Prostate gland (tissue), 2 donors: ENCODE measurements at regions not wholly inside any gene's neighbourhood (a gene's known extent, or its start where the extent isn't known, plus 50 kb on each side); places are given as distances from the start of the nearest gene placed in this dataset.

Experiments
- DNase-seq: peaks from one replicate; pipeline ENCODE4 v3.0.0-alpha.2; 2019; ENCODE audit warnings: low spot score
- H3K27ac ChIP-seq, 2 donors: fragments of 200-600 bp; sonication (generic); 2 replicates each; pipeline ENCODE4 v1.5.1; 2017 to 2019
- H3K27me3 ChIP-seq: fragments of 200-600 bp; sonication (generic); replicated peaks from 2 replicates; pipeline ENCODE4 v1.5.1; 2019; ENCODE audit not compliant: insufficient read depth
- H3K36me3 ChIP-seq, 2 donors: fragments of 200-600 bp; sonication (generic); 1 replicate in 1 of 2; 2 replicates in 1 of 2; pipeline versions ENCODE4 v1.5.1 to v1.8.1; 2017 to 2019
- H3K4me1 ChIP-seq: fragments of 200-600 bp; sonication (generic); replicated peaks from 2 replicates; pipeline ENCODE4 v1.5.1; 2019
- H3K4me3 ChIP-seq, 2 donors: fragments of 200-600 bp; sonication (generic); 2 replicates each; pipeline ENCODE4 v1.5.1; 2017 to 2019
- H3K9me3 ChIP-seq: fragments of 200-600 bp; sonication (generic); 2 replicates; pipeline ENCODE4 v1.5.1; 2017
- POLR2A ChIP-seq: fragments of 450-650 bp; IDR thresholded peaks from one replicate; pipeline ENCODE4 v1.6.1; 2016; ENCODE audit warnings: antibody characterized with exemption, mild to moderate bottlenecking
- POLR2AphosphoS5 ChIP-seq: sonication (generic); formaldehyde crosslinking; IDR thresholded peaks from one replicate; pipeline ENCODE4 v1.6.1; 2017; ENCODE audit warnings: antibody characterized with exemption
- WGBS: methylation state at CpG from one replicate; pipeline ENCODE4 v1.1.5; 2018; 5-methylcytosine and 5-hydroxymethylcytosine counted together
- intact Hi-C: fragments of 100-400 bp; cut with DNase I; formaldehyde crosslinking; loops from one replicate; pipeline ENCODE4 v1.14.2; 2022
- TF ChIP-seq, protein P1 (sequence below), 4 experiments: fragments of 200-600 bp in 2 of 4; fragments of 450-650 bp in 2 of 4; sonication (generic) in 2 of 4; IDR thresholded peaks; 1 replicate in 3 of 4; 2 replicates in 1 of 4; pipeline ENCODE4 v1.5.1; 2016 to 2019; ENCODE audit warnings: antibody characterized with exemption in 4 of 4, mild to moderate bottlenecking in 2 of 4, moderate library complexity in 2 of 4

DNA sequence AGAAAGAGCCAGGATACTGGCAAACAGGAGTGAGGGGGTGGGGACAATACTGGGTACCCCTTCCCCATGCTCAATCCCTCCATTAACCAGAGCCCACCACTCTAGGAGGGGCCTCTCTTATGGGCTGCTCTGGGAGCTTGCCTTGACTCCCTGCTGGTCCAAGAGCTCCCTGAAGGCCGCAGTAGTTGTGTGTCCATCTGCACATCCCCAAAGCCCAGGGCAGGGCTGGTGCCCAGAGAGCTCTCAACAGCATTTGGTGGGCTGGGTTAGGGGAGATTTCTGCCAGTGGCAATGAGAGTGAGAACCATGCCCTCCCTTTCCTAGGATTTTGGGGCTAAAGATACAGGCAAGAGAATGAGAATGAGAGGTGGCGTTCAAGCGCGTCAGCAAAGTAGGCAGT lies 230.6 kb upstream of the PMEPA1 start:
- H3K27ac ChIP-seq: peak overlapping the region; percentile 74 to 80
- intact Hi-C loops: no loop called here
- no peak overlapping the region for H3K4me3 ChIP-seq
- H3K9me3 ChIP-seq: no peaks in the 10 kb centered on the region
- H3K4me1 ChIP-seq: peaks cover 3% of the 10 kb centered on the region
- no peak for DNase-seq
- no peaks in the 10 kb centered on the region for H3K36me3 ChIP-seq
- H3K27me3 ChIP-seq: no peaks in the 10 kb centered on the region
- TF ChIP-seq POLR2AphosphoS5 (no peak), POLR2A (no peak)
- TF ChIP-seq, protein P1, sequence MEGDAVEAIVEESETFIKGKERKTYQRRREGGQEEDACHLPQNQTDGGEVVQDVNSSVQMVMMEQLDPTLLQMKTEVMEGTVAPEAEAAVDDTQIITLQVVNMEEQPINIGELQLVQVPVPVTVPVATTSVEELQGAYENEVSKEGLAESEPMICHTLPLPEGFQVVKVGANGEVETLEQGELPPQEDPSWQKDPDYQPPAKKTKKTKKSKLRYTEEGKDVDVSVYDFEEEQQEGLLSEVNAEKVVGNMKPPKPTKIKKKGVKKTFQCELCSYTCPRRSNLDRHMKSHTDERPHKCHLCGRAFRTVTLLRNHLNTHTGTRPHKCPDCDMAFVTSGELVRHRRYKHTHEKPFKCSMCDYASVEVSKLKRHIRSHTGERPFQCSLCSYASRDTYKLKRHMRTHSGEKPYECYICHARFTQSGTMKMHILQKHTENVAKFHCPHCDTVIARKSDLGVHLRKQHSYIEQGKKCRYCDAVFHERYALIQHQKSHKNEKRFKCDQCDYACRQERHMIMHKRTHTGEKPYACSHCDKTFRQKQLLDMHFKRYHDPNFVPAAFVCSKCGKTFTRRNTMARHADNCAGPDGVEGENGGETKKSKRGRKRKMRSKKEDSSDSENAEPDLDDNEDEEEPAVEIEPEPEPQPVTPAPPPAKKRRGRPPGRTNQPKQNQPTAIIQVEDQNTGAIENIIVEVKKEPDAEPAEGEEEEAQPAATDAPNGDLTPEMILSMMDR (IDR thresholded peaks at IDR 0.05): no peak
- 97% methylated on average over 4 of the region's 4 CpGs for WGBS

DNA sequence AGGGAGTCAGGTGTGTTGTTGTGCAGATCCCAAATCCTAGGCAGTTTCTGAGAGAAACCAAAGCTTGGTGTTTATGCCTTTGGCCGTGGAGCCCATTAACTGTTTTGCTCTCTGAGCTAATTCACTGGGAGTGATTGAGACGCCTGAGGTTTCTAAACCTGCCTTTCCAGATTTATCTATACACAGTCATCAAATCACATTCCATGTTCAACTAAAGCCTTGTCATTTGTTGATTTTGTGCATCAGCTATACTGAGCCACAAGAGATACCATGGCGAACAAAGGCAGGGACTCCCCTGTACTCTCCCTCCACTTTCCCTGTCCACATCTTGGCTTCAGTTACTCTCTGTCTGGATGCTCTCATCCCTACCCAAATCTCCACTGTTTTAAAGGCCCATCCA lies 229.7 kb upstream of the PMEPA1 start:
- Histone ChIP-seq H3K4me1 (peaks cover 3% of the 10 kb centered on the region), H3K27me3 (no peaks in the 10 kb centered on the region), H3K27ac (peak overlapping the region; percentile 74 to 80), H3K9me3 (no peaks in the 10 kb centered on the region), H3K36me3 (no peaks in the 10 kb centered on the region), H3K4me3 (no peak overlapping the region)
- no peak for DNase-seq
- 68% methylated on average over 3 of the region's 3 CpGs for WGBS
- TF ChIP-seq, protein P1 (IDR thresholded peaks at IDR 0.05): peak in 1 of 4 experiments; percentile 7
- no peak for TF ChIP-seq POLR2A
- TF ChIP-seq POLR2AphosphoS5: no peak
- intact Hi-C loops: no loop called here

DNA sequence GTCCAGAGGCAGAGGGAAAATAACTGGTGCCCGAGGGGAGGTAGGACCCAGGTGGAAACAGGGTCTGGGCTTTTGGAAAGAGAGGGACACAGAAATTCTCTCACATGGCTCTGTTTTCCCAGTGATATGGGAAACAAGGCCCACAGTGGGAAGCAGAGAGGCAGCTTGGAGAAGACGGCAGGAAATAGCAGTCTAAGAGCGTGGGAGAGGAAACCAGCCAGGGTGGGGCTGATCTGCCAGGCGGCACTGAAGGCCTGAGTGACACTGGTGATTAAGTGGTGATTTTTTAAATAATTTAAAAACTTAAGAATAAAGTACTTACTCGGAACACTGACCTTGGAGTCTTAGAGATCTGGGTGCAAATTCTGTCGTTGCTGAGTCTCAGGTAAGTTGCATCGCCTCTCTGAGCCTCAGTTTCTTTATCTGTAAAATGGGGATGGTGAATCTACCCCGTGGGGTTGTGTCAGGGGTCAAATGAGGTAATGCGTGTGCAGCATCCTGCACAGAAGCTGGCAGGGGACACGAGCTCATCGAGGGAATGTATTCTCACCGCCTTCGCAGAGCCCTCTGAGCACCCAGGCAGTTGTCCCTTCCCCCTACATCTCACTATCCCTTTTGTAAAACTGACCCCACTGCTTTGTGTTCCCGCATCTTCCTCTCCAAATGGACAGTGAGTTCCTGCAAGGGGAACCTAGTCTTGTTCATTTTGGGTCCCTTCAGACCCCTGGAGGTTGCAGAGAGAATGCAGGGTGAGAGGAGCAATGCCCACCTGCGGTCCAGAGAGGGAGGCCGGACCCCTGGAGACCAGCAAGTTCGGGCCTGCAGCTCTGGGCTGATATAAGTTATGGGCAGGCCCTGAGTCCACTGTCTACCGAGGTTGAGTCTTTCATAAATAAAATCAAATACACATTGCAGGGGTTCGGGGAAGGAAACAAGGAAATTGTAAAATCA lies 228.6 kb upstream of the PMEPA1 start:
- Histone ChIP-seq H3K4me1 (peaks cover 3% of the 10 kb centered on the region), H3K36me3 (no peaks in the 10 kb centered on the region), H3K4me3 (no peak overlapping the region), H3K27ac (no peak overlapping the region), H3K27me3 (no peaks in the 10 kb centered on the region), H3K9me3 (no peaks in the 10 kb centered on the region)
- TF ChIP-seq POLR2AphosphoS5 (no peak), POLR2A (no peak)
- TF ChIP-seq, protein P1 (IDR thresholded peaks at IDR 0.05): no peak
- DNase-seq: no peak
- 82% methylated on average over 19 of the region's 19 CpGs for WGBS
- intact Hi-C loops: no loop called here

DNA sequence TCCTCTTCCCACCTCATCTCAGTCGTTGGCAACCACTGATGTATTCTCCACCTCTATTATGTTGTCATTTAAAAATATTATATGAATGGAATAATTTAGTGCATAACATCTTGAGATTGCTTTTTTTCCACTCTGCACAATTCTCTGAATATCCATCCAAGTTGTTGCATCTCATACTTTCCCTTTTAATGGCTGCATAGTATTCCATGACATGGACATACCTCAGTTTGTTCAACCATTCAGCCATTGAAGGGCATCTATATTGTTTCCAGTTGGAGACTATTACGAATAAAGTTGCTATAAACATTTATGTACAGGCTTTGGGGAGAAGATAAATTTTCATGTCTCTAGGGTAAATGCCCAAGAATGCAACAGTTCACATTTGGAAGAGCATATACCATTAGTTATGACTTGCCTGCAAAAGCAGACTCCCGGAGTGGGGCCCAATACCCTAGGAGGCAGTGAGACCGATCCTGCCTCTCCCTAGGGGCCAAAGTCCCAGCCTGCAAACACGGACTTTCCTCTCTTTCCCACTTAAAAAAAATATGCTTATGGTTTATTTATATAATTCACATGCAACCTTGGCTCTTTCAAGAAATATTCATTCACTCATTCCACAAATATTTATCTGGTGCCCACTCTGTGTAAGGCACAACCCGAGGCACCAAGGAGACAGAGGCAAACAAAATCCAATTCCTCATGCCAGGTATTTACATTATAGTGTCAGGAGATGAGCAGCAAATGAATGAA lies 227.0 kb upstream of the PMEPA1 start:
- Histone ChIP-seq H3K27me3 (no peaks in the 10 kb centered on the region), H3K27ac (no peak overlapping the region), H3K36me3 (no peaks in the 10 kb centered on the region), H3K4me1 (peaks cover 3% of the 10 kb centered on the region), H3K4me3 (no peak overlapping the region), H3K9me3 (no peaks in the 10 kb centered on the region)
- TF ChIP-seq, protein P1 (IDR thresholded peaks at IDR 0.05): no peak
- TF ChIP-seq POLR2AphosphoS5 (no peak), POLR2A (no peak)
- intact Hi-C loops: no loop called here
- WGBS: 84% methylated on average over 6 of the region's 6 CpGs
- no peak for DNase-seq
